Suprapubic skin (tissue), 4 donors: ENCODE measurements at regions not wholly inside any gene's neighbourhood (a gene's known extent, or its start where the extent isn't known, plus 50 kb on each side); places are given as distances from the start of the nearest gene placed in this dataset.
A peak's percentile ranks its signal among the peaks of the same experiment; 100 is the strongest.
"Not testable (repeated sequence)": the region's sequence is repeated elsewhere in the genome, so short reads cannot be mapped to it uniquely, and the experiment has no call there.

Experiments used
- DNase-seq, 2 donors: peaks; one replicate each; pipeline ENCODE4 v3.0.0-alpha.2; 2019; ENCODE audit warnings: low spot score in 2 of 2
- H3K27ac ChIP-seq: fragments of 200-600 bp; sonication (generic); one replicate; pipeline ENCODE4 v1.5.1; 2019
- H3K27me3 ChIP-seq: fragments of 200-600 bp; sonication (generic); one replicate; pipeline ENCODE4 v1.5.1; 2019
- H3K36me3 ChIP-seq: fragments of 200-600 bp; sonication (generic); one replicate; pipeline ENCODE4 v1.5.1; 2019
- H3K4me1 ChIP-seq: fragments of 200-600 bp; sonication (generic); one replicate; pipeline ENCODE4 v1.5.1; 2019
- H3K4me3 ChIP-seq: fragments of 200-600 bp; sonication (generic); one replicate; pipeline ENCODE4 v1.5.1; 2019; ENCODE audit warnings: mild to moderate bottlenecking
- H3K9me3 ChIP-seq: fragments of 200-600 bp; sonication (generic); one replicate; pipeline ENCODE4 v1.5.1; 2019
- CTCF ChIP-seq, 2 donors: fragments of 200-600 bp in 1 of 2; fragments of 450-650 bp in 1 of 2; sonication (generic) in 1 of 2; IDR thresholded peaks; one replicate each; pipeline ENCODE4 v1.5.1; 2016 to 2019; ENCODE audit warnings: antibody characterized with exemption in 2 of 2, mild to moderate bottlenecking in 1 of 2, moderate library complexity in 1 of 2
- EP300 ChIP-seq: sonication (generic); formaldehyde crosslinking; IDR thresholded peaks from one replicate; pipeline ENCODE4 v1.6.1; 2017; ENCODE audit warnings: antibody characterized with exemption
- POLR2A ChIP-seq, 2 donors: fragments of 450-650 bp; IDR thresholded peaks; one replicate each; pipeline ENCODE4 v1.6.1; 2017; ENCODE audit warnings: antibody characterized with exemption in 2 of 2, mild to moderate bottlenecking in 2 of 2, moderate library complexity in 2 of 2
- POLR2AphosphoS5 ChIP-seq, 3 donors: sonication (generic); formaldehyde crosslinking; IDR thresholded peaks; one replicate each; pipeline ENCODE4 v1.6.1; 2017; ENCODE audit warnings: antibody characterized with exemption in 3 of 3
- WGBS: methylation state at CpG from one replicate; pipeline ENCODE4 v1.1.5; 2018; 5-methylcytosine and 5-hydroxymethylcytosine counted together

- H3K4me1 ChIP-seq, result peaks cover 3% of the 10 kb centered on the region
- TF ChIP-seq CTCF (IDR thresholded peaks at IDR 0.05), result peak in 1 of 2 donors; percentile 34
- no peak for TF ChIP-seq POLR2AphosphoS5 (IDR thresholded peaks at IDR 0.05)
- no peak overlapping the region for H3K27ac ChIP-seq
- no peaks in the 10 kb centered on the region for H3K36me3 ChIP-seq
- H3K27me3 ChIP-seq, result peaks cover 76% of the 10 kb centered on the region
- H3K4me3 ChIP-seq, result no peak overlapping the region
- WGBS, result 46% methylated on average over 9 of the region's 9 CpGs
- no peak for DNase-seq
- H3K9me3 ChIP-seq, result no peaks in the 10 kb centered on the region
Measured at GRCh38 chr6:28683945-28684538, 158.4 kb downstream of the GPX5 start.

GRCh38 chr6:28685960-28686359 is 160.3 kb downstream of the GPX5 start:
- 9% methylated on average over 3 of the region's 3 CpGs for WGBS
- H3K27me3 ChIP-seq, result peaks cover 72% of the 10 kb centered on the region

GRCh38 chr6:28686446-28687027 is 160.9 kb downstream of the GPX5 start:
- H3K9me3 ChIP-seq, H3K4me3 ChIP-seq, H3K36me3 ChIP-seq, DNase-seq, H3K4me1 ChIP-seq, H3K27ac ChIP-seq: not testable (repeated sequence)
- WGBS, result 4% methylated on average over 11 of the region's 11 CpGs
- TF ChIP-seq CTCF (IDR thresholded peaks at IDR 0.05), result peak; percentile 57 to 72
- H3K27me3 ChIP-seq, result peaks cover 70% of the 10 kb centered on the region

More at GRCh38 chr6:28685960-28686359, 160.3 kb downstream of the GPX5 start:
- H3K36me3 ChIP-seq, H3K27ac ChIP-seq, H3K9me3 ChIP-seq, H3K4me3 ChIP-seq, DNase-seq, H3K4me1 ChIP-seq: not testable (repeated sequence)

GRCh38 chr6:28687309-28687981 is 161.8 kb downstream of the GPX5 start:
- 42% methylated on average over 7 of the region's 7 CpGs for WGBS
- H3K36me3 ChIP-seq, H3K27ac ChIP-seq, H3K9me3 ChIP-seq, DNase-seq, H3K4me1 ChIP-seq, H3K4me3 ChIP-seq: not testable (repeated sequence)
- H3K27me3 ChIP-seq, result peaks cover 68% of the 10 kb centered on the region

GRCh38 chr6:28691991-28692390 is 166.3 kb downstream of the GPX5 start:
- 44% methylated on average over 4 of the region's 4 CpGs for WGBS
- not testable (repeated sequence) for DNase-seq, H3K4me3 ChIP-seq, H3K9me3 ChIP-seq, H3K36me3 ChIP-seq, H3K27ac ChIP-seq, H3K4me1 ChIP-seq
- peaks cover 79% of the 10 kb centered on the region for H3K27me3 ChIP-seq

- DNase-seq, result no peak
- Histone ChIP-seq H3K9me3 (no peaks in the 10 kb centered on the region), H3K27me3 (peaks cover 80% of the 10 kb centered on the region), H3K27ac (no peak overlapping the region), H3K4me1 (peaks cover 5% of the 10 kb centered on the region), H3K36me3 (no peaks in the 10 kb centered on the region), H3K4me3 (no peak overlapping the region)
- 52% methylated on average over 23 of the region's 23 CpGs for WGBS
- no peak for TF ChIP-seq POLR2A (IDR thresholded peaks at IDR 0.05)
- TF ChIP-seq POLR2AphosphoS5 (IDR thresholded peaks at IDR 0.05), result no peak
- no peak for TF ChIP-seq CTCF (IDR thresholded peaks at IDR 0.05)
- TF ChIP-seq EP300, result no peak
Measured at GRCh38 chr6:28693033-28693750, 167.5 kb downstream of the GPX5 start.
